ENCODE measurements at regions not wholly inside any gene's neighbourhood (a gene's known extent, or its start where the extent isn't known, plus 50 kb on each side); places are given as distances from the start of the nearest gene placed in this dataset.

DNA sequence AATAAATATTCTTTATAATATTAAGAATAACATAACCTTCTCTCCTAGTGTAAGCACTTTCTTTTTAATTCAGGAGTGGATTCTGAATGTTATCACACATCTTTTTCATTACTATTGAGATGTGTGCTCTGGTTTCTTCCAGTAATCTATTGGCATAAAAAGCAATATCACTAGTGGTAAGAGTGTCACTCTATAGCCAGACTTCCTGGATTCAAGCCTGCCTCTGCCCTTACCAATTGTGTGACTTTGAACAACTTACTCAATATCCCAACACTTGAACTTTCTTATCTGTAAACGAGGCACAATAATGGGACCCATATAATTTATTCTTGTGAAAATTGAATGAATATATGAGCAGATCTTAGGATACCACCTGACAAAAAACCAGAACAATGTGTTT lies 71.0 kb downstream of the SEM1 start:
- WGBS, 5 donors = 33 to 73% (median 56%) methylated on average over 1 of the region's 1 CpG
- intact Hi-C loops (cut with DNase I; ENCODE audit: low total_unique reads) = no loop called here
- DNase-seq = no peak
- peaks cover 0 to 5% (median 0%) of the 10 kb centered on the region in 4 donors for H3K9me3 ChIP-seq
- H3K4me1 ChIP-seq = no peaks in the 10 kb centered on the region
- no peaks in the 10 kb centered on the region for H3K27me3 ChIP-seq
- H3K4me3 ChIP-seq = no peak overlapping the region
- TF ChIP-seq, protein P1, sequence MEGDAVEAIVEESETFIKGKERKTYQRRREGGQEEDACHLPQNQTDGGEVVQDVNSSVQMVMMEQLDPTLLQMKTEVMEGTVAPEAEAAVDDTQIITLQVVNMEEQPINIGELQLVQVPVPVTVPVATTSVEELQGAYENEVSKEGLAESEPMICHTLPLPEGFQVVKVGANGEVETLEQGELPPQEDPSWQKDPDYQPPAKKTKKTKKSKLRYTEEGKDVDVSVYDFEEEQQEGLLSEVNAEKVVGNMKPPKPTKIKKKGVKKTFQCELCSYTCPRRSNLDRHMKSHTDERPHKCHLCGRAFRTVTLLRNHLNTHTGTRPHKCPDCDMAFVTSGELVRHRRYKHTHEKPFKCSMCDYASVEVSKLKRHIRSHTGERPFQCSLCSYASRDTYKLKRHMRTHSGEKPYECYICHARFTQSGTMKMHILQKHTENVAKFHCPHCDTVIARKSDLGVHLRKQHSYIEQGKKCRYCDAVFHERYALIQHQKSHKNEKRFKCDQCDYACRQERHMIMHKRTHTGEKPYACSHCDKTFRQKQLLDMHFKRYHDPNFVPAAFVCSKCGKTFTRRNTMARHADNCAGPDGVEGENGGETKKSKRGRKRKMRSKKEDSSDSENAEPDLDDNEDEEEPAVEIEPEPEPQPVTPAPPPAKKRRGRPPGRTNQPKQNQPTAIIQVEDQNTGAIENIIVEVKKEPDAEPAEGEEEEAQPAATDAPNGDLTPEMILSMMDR (IDR thresholded peaks at IDR 0.05) = no peak
- TF ChIP-seq POLR2AphosphoS5 (IDR thresholded peaks at IDR 0.05) (no peak), POLR2A (IDR thresholded peaks at IDR 0.05) (no peak), EP300 (IDR thresholded peaks at IDR 0.05) (no peak)
- H3K27ac ChIP-seq = no peak overlapping the region
- no peaks in the 10 kb centered on the region for H3K36me3 ChIP-seq

DNA sequence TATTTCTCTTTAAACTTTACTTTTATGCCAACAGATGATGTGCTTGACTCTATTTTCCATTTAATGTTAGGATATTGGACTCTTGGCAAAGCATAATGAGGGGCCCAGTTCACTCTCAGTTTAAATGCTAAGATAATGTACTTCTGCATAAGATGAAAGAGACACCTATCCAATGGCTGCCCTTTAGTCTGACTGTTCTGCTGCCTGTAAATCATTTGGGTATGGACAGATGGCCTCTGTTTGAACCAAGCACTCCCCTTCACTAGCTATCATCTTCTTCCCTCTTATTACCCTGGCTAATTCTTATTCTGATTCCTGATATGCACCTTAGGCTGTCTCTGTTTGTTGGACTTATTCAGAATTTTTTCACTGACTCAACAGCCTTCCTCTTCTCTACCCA lies 72.1 kb downstream of the SEM1 start:
- no peak overlapping the region for H3K4me3 ChIP-seq
- intact Hi-C loops (cut with DNase I; ENCODE audit: low total_unique reads) = no loop called here
- H3K9me3 ChIP-seq = no peaks in the 10 kb centered on the region
- no peaks in the 10 kb centered on the region for H3K36me3 ChIP-seq
- H3K27ac ChIP-seq = no peak overlapping the region
- H3K4me1 ChIP-seq = no peaks in the 10 kb centered on the region
- DNase-seq = no peak
- TF ChIP-seq, protein P1 (IDR thresholded peaks at IDR 0.05) = no peak
- TF ChIP-seq EP300 (IDR thresholded peaks at IDR 0.05) = no peak
- no peak for TF ChIP-seq POLR2A (IDR thresholded peaks at IDR 0.05)
- no peak for TF ChIP-seq POLR2AphosphoS5 (IDR thresholded peaks at IDR 0.05)
- no peaks in the 10 kb centered on the region for H3K27me3 ChIP-seq

DNA sequence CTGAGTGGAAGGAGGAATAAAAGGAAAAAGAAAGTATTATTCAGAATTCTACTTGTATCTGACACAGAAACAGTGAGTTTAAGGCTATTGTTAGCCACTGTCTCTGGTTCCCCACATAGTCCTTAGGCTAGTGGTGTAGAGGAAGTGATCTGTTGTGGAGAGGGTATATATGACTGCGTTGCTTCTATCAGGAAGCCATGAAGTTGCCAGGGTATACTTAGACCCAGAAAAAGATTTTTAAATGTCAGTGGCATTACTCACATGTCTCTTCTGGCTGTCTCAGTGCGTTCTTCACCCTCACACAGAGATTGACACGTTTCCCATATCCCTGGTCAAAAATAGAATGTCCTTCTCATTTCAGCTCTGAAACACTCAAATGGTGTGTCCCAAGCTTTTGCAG lies 72.7 kb downstream of the SEM1 start:
- Histone ChIP-seq H3K4me1 (no peaks in the 10 kb centered on the region), H3K27me3 (no peaks in the 10 kb centered on the region), H3K4me3 (no peak overlapping the region), H3K9me3 (no peaks in the 10 kb centered on the region), H3K27ac (no peak overlapping the region), H3K36me3 (no peaks in the 10 kb centered on the region)
- WGBS, 5 donors = 73 to 89% (median 83%) methylated on average over 3 of the region's 3 CpGs
- intact Hi-C loops (cut with DNase I; ENCODE audit: low total_unique reads) = no loop called here
- DNase-seq = no peak
- TF ChIP-seq POLR2AphosphoS5 (IDR thresholded peaks at IDR 0.05) = no peak
- TF ChIP-seq POLR2A (IDR thresholded peaks at IDR 0.05) = no peak
- TF ChIP-seq EP300 (IDR thresholded peaks at IDR 0.05) = no peak
- TF ChIP-seq, protein P1 (IDR thresholded peaks at IDR 0.05) = no peak

DNA sequence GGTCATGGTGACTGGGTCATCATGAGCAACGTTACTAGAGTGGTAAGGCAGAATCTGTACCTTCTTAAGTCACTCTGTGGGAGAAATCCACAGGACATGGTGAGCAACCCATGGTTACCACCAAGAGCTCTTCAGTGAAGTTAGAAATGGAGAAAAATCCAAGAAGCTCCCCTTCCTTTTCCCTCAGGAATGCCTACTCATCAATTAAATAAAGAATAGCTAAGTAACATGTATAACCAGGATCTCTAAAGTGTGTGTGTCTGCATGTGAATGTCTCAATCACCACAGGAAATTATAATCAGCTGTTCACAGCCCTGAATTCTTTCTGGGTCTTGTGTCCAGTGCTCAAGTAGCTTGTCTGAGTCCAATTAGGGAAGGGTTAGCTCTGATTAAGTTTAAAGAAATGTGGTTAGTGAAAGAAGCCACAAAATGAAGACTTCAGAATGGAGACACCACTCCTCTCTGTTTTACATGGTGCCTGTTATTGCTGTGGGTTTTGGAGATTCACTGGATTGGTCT lies 73.2 kb downstream of the SEM1 start:
- Histone ChIP-seq H3K27me3 (no peaks in the 10 kb centered on the region), H3K4me3 (no peak overlapping the region), H3K27ac (no peak overlapping the region), H3K4me1 (no peaks in the 10 kb centered on the region), H3K36me3 (no peaks in the 10 kb centered on the region), H3K9me3 (no peaks in the 10 kb centered on the region)
- intact Hi-C loops (cut with DNase I; ENCODE audit: low total_unique reads) = no loop called here
- 59 to 78% (median 77%) methylated on average over 1 of the region's 1 CpG for WGBS, 5 donors
- no peak for DNase-seq
- TF ChIP-seq, protein P1 (IDR thresholded peaks at IDR 0.05) = no peak
- TF ChIP-seq POLR2AphosphoS5 (IDR thresholded peaks at IDR 0.05) (no peak), POLR2A (IDR thresholded peaks at IDR 0.05) (no peak), EP300 (IDR thresholded peaks at IDR 0.05) (no peak)

Data from stomach (tissue), 8 donors.